Nephron progenitor cell (in vitro differentiated cells): ENCODE measurements at regions not wholly inside any gene's neighbourhood (a gene's known extent, or its start where the extent isn't known, plus 50 kb on each side); places are given as distances from the start of the nearest gene placed in this dataset.

Experiments used
- DNase-seq: peaks from one replicate; pipeline ENCODE4 v3.0.0; 2021
- H3K27ac Mint-ChIP-seq: 2 replicates; pipeline ENCODE4 v1.8.0; 2021; ENCODE audit warnings: mild to moderate bottlenecking, moderate library complexity, mixed read lengths
- H3K27me3 Mint-ChIP-seq: 2 replicates; pipeline ENCODE4 v1.8.0; 2021; ENCODE audit warnings: mild to moderate bottlenecking, low read depth, mixed read lengths; ENCODE audit not compliant: poor library complexity
- H3K36me3 Mint-ChIP-seq: 2 replicates; pipeline ENCODE4 v1.8.0; 2021; ENCODE audit warnings: low read depth, mixed read lengths
- H3K4me1 Mint-ChIP-seq: 2 replicates; pipeline ENCODE4 v1.8.0; 2021; ENCODE audit warnings: mixed read lengths
- H3K4me3 Mint-ChIP-seq: 2 replicates; pipeline ENCODE4 v1.8.0; 2021; ENCODE audit warnings: mild to moderate bottlenecking, moderate library complexity, mixed read lengths
- H3K9me3 Mint-ChIP-seq: 2 replicates; pipeline ENCODE4 v1.8.0; 2021; ENCODE audit warnings: mild to moderate bottlenecking, moderate library complexity, mixed read lengths
- TF ChIP-seq, protein P1 (sequence below): fragments of 200-600 bp; sonication (generic); IDR thresholded peaks from 2 replicates; pipeline ENCODE4 v1.5.0; 2021; ENCODE audit warnings: antibody characterized with exemption

DNA sequence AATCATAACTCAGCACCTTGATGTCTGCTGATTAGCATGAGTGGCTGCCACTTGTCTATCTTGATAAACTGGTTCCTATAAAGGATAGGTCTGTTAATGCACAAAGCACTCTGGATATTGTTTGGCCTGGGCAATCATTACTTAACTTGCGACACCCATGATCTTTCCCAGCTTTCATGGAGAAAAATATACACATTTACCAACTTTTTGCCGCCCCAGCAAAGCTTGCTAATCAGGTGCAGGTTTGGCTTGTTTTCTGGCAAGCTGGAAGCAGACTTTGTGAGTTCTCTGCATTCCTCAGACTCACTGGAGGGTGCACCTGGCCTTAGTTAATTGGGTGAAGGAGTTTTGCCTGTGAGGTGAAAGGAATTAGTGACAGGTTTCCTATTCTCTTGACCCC is 1126.4 kb upstream of the FLRT2 start:
- peak; percentile 13 for DNase-seq
- peaks cover 9% of the 10 kb centered on the region for H3K9me3 Mint-ChIP-seq
- no peaks in the 10 kb centered on the region for H3K27me3 Mint-ChIP-seq
- no peaks in the 10 kb centered on the region for H3K36me3 Mint-ChIP-seq
- H3K27ac Mint-ChIP-seq, result no peak overlapping the region
- H3K4me1 Mint-ChIP-seq, result peaks cover 6% of the 10 kb centered on the region
- H3K4me3 Mint-ChIP-seq, result no peak overlapping the region
- TF ChIP-seq, protein P1, sequence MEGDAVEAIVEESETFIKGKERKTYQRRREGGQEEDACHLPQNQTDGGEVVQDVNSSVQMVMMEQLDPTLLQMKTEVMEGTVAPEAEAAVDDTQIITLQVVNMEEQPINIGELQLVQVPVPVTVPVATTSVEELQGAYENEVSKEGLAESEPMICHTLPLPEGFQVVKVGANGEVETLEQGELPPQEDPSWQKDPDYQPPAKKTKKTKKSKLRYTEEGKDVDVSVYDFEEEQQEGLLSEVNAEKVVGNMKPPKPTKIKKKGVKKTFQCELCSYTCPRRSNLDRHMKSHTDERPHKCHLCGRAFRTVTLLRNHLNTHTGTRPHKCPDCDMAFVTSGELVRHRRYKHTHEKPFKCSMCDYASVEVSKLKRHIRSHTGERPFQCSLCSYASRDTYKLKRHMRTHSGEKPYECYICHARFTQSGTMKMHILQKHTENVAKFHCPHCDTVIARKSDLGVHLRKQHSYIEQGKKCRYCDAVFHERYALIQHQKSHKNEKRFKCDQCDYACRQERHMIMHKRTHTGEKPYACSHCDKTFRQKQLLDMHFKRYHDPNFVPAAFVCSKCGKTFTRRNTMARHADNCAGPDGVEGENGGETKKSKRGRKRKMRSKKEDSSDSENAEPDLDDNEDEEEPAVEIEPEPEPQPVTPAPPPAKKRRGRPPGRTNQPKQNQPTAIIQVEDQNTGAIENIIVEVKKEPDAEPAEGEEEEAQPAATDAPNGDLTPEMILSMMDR, result no peak

DNA sequence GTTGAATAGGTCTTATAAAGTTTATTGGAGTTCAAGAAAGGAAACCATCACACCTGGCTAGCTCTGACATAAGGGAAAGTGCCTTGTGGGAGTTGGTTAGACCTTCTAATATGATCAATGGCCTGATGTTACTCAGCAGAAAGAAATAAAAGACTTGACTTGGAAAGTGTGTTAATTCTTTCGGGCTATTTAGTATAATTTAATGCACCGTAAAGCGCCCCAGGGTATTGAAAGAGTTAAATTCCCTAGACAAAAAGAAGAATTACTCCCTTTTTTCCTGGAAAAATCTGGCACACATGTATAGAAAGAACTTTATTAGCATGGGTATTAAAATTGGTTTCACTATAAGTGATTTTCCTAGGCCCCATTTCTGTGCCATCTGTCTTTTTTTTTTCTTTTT is 1125.7 kb upstream of the FLRT2 start:
- Mint-ChIP-seq H3K4me1 (peaks cover 6% of the 10 kb centered on the region), H3K4me3 (no peak overlapping the region)
- TF ChIP-seq, protein P1, result no peak

DNA sequence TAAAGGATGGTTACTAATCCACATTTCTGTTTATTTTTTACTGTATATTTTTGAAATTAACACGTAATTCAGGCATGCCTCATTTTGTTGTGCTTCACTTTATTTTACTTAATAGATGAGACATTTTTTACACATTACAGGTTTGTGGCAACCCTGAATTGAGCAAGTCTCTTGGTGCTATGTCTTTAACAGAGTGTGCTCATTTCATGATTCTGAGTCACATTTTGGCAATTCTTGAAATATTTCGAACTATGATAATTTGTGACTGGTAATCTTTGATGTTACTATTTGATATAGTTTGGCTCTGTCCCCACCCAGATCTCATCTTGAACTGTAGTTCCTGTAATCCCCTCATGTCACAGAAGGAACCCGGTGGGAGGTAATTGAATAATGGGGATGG is 1120.5 kb upstream of the FLRT2 start:
- Mint-ChIP-seq H3K4me3 (no peak overlapping the region), H3K27ac (no peak overlapping the region), H3K27me3 (no peaks in the 10 kb centered on the region), H3K9me3 (peaks cover 33% of the 10 kb centered on the region), H3K36me3 (no peaks in the 10 kb centered on the region), H3K4me1 (no peaks in the 10 kb centered on the region)
- TF ChIP-seq, protein P1, result no peak
- no peak for DNase-seq

More for the DNA sequence above, 1125.7 kb upstream of the FLRT2 start:
- no peak overlapping the region for H3K27ac Mint-ChIP-seq
- no peaks in the 10 kb centered on the region for H3K27me3 Mint-ChIP-seq
- H3K36me3 Mint-ChIP-seq, result no peaks in the 10 kb centered on the region
- peaks cover 5% of the 10 kb centered on the region for H3K9me3 Mint-ChIP-seq
- DNase-seq, result no peak

DNA sequence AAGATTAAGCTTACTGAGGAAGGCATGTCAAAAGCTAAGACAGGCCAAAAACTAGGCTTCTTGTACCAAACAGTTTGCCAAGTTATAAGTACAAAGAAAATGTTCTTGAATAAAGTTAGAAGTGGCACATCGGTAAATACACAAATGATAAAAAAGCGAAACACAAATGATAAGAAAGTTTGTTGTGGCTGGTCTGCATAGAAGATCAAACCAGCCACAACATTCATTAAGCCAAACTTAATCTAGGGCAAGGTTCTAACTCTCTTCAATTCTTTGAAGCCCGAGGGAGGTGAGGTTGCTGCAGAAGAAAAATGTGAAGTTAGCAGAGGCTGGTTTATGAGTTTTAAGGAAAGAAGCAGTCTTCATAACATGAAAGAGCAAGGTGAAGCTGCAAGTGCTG is 1119.6 kb upstream of the FLRT2 start:
- Mint-ChIP-seq H3K4me3 (no peak overlapping the region), H3K4me1 (no peaks in the 10 kb centered on the region), H3K27ac (no peak overlapping the region), H3K27me3 (no peaks in the 10 kb centered on the region), H3K9me3 (peaks cover 33% of the 10 kb centered on the region), H3K36me3 (no peaks in the 10 kb centered on the region)
- no peak for DNase-seq
- TF ChIP-seq, protein P1, result no peak

DNA sequence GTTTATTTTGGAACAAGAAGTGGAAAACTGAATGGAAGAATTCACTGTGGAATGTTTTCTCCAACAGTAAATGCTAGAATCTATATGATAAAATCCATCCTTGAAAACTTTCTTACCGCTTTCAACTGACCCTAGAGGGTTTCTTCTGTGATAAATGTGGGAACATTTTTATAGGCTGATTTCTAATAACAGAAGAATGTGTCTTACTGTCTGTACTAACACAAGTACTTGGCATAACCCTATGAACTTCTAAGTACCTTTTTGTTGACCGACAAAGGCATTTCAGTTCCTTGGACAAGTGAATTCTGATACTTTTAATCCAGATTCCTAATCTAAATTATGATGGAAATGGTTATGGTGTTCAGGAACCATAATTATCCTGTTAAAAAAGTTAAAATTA is 1109.7 kb upstream of the FLRT2 start:
- peaks cover 5% of the 10 kb centered on the region for H3K4me1 Mint-ChIP-seq
- H3K9me3 Mint-ChIP-seq, result peaks cover 18% of the 10 kb centered on the region
- no peaks in the 10 kb centered on the region for H3K36me3 Mint-ChIP-seq
- TF ChIP-seq, protein P1, result no peak
- no peaks in the 10 kb centered on the region for H3K27me3 Mint-ChIP-seq
- H3K4me3 Mint-ChIP-seq, result no peak overlapping the region
- no peak overlapping the region for H3K27ac Mint-ChIP-seq
- no peak for DNase-seq

DNA sequence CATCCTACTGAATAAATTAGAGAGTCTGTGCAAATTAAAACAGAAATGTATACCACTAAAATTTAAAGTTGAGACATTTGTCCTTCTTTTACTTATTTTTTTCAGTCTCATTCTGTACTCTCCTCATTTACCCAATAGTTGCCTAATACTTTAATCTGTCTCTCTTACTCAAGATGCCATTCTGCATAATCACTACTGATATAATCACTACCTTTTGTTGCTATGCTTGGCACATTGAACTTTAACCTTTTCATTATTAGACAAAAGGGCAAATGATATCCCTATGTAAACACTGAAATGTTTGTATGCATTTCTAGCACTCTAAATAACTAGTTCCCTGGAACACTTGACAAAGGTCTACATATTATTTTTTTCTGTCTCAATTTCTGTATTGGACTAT is 1108.3 kb upstream of the FLRT2 start:
- TF ChIP-seq, protein P1, result no peak
- peaks cover 18% of the 10 kb centered on the region for H3K9me3 Mint-ChIP-seq
- no peaks in the 10 kb centered on the region for H3K36me3 Mint-ChIP-seq
- no peak overlapping the region for H3K4me3 Mint-ChIP-seq
- no peak for DNase-seq
- H3K4me1 Mint-ChIP-seq, result peaks cover 5% of the 10 kb centered on the region
- H3K27me3 Mint-ChIP-seq, result no peaks in the 10 kb centered on the region
- no peak overlapping the region for H3K27ac Mint-ChIP-seq
